ENCODE measurements at regions not wholly inside any gene's neighbourhood (a gene's known extent, or its start where the extent isn't known, plus 50 kb on each side); places are given as distances from the start of the nearest gene placed in this dataset.

GRCh38 chr11:15864026-15864805 lies 492.1 kb downstream of the SOX6 start:
- Mint-ChIP-seq H3K27me3 (ENCODE audit: low read depth) (peaks cover 7% of the 10 kb centered on the region), H3K27ac (no peak overlapping the region), H3K9me3 (peaks cover 9% of the 10 kb centered on the region), H3K4me1 (peaks cover 8% of the 10 kb centered on the region), H3K36me3 (no peaks in the 10 kb centered on the region), H3K4me3 (no peak overlapping the region)
- DNase-seq (ENCODE audit: low spot score in 2 of 2, unreplicated experiment in 2 of 2): no peak
- TF ChIP-seq CTCF (IDR thresholded peaks at IDR 0.05; ENCODE audit: unreplicated experiment): no peak

- peaks cover 3% of the 10 kb centered on the region for H3K27me3 Mint-ChIP-seq (ENCODE audit: low read depth)
- no peaks in the 10 kb centered on the region for H3K36me3 Mint-ChIP-seq
- H3K27ac Mint-ChIP-seq: no peak overlapping the region
- no peak for DNase-seq (ENCODE audit: low spot score in 2 of 2, unreplicated experiment in 2 of 2)
- H3K9me3 Mint-ChIP-seq: peaks cover 9% of the 10 kb centered on the region
- no peak for TF ChIP-seq CTCF (IDR thresholded peaks at IDR 0.05; ENCODE audit: unreplicated experiment)
- H3K4me3 Mint-ChIP-seq: no peak overlapping the region
- peaks cover 8% of the 10 kb centered on the region for H3K4me1 Mint-ChIP-seq
Measured at GRCh38 chr11:15865212-15865987, 490.9 kb downstream of the SOX6 start.

- Mint-ChIP-seq H3K4me3 (no peak overlapping the region), H3K9me3 (peaks cover 9% of the 10 kb centered on the region), H3K4me1 (peaks cover 13% of the 10 kb centered on the region), H3K27me3 (ENCODE audit: low read depth) (no peaks in the 10 kb centered on the region), H3K27ac (no peak overlapping the region), H3K36me3 (no peaks in the 10 kb centered on the region)
- no peak for DNase-seq (ENCODE audit: low spot score in 2 of 2, unreplicated experiment in 2 of 2)
- no peak for TF ChIP-seq CTCF (IDR thresholded peaks at IDR 0.05; ENCODE audit: unreplicated experiment)
Measured at GRCh38 chr11:15867871-15868270, 488.5 kb downstream of the SOX6 start.

GRCh38 chr11:15870911-15871310 lies 485.4 kb downstream of the SOX6 start:
- Mint-ChIP-seq H3K9me3 (peaks cover 20% of the 10 kb centered on the region), H3K27ac (no peak overlapping the region), H3K4me1 (peaks cover 8% of the 10 kb centered on the region), H3K4me3 (no peak overlapping the region), H3K36me3 (no peaks in the 10 kb centered on the region), H3K27me3 (ENCODE audit: low read depth) (no peaks in the 10 kb centered on the region)
- no peak for DNase-seq (ENCODE audit: low spot score in 2 of 2, unreplicated experiment in 2 of 2)
- TF ChIP-seq CTCF (IDR thresholded peaks at IDR 0.05; ENCODE audit: unreplicated experiment): no peak

GRCh38 chr11:15871904-15872626 lies 484.3 kb downstream of the SOX6 start:
- Mint-ChIP-seq H3K4me3 (no peak overlapping the region), H3K9me3 (peaks cover 12% of the 10 kb centered on the region), H3K27ac (no peak overlapping the region), H3K36me3 (no peaks in the 10 kb centered on the region), H3K4me1 (peaks cover 9% of the 10 kb centered on the region), H3K27me3 (ENCODE audit: low read depth) (no peaks in the 10 kb centered on the region)
- DNase-seq (ENCODE audit: low spot score in 2 of 2, unreplicated experiment in 2 of 2): no peak
- no peak for TF ChIP-seq CTCF (IDR thresholded peaks at IDR 0.05; ENCODE audit: unreplicated experiment)
